HG03342 (cell line): ENCODE measurements at regions not wholly inside any gene's neighbourhood (a gene's known extent, or its start where the extent isn't known, plus 50 kb on each side); places are given as distances from the start of the nearest gene placed in this dataset.
A peak's percentile ranks its signal among the peaks of the same experiment; 100 is the strongest.

Experiments used
- ATAC-seq: cut with Tn5 transposase; IDR thresholded peaks from one replicate; pipeline ENCODE4 v1.9.1; 2021; ENCODE audit warnings: mild to moderate bottlenecking, moderate library complexity; ENCODE audit not compliant: unreplicated experiment

DNA sequence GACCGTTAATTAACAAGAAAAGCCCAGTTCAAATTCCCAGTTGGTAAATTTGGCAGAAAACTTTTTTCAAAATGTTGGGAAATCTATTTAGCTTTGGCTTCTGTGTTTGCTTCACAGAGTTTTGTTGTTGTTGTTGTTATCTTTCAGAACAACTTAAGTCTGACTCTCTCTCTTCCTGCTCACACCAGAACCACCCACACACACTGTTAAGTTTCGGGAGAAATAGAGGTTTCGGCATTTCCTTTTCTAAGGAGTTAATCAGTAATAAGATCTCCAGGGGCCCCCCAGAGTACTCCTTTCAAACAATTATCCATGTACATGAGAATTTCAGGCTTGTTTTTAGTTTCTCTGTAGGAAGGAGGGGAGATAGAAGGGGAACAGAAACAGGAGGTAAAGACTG lies 106.2 kb upstream of the PTCHD1 start:
- peak; percentile 50 for ATAC-seq

DNA sequence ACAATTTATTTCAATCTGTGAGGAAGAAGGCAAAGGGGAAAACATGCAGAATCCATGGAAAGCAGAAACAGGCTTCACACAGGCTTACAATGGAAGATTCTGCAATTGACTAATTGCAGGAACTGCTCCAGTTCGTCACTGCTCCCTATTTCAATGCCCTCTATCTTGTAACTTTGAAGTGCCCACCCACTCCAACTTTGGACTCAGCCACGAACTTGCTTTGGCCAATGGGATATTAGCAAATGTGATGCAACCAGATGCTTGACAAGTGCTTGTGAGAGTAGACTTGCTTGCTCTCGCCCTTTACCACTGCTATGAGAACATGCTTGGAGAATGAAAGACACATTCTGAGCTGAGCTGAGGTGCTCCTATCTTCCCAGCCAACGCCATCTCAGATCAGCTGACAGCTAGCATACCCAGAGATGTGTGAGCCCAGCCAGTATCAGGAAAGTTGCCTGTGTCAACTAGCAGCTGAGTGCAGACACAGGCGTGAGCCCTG lies 105.7 kb upstream of the PTCHD1 start:
- no peak for ATAC-seq

GRCh38 chrX:23235051-23235450 lies 99.6 kb upstream of the PTCHD1 start:
- no peak for ATAC-seq

DNA sequence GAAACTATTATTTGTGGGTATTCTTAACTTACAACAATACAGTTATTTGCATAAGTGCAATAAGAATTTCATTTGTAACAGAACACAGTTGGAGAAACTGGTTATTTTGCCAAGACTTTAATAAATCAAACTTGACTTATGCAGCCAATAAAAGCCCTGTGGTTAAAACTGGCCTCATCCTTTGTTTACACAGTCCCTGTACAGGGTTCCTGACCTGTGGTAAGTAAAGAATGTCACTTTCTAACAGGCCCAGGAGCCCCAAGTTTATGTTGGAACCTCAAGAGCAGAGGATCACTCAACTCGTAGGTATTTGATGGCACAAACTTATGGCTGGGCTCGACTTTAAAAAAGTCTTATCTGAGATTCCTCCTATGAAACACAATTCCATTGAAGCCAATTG lies 88.6 kb upstream of the PTCHD1 start:
- no peak for ATAC-seq

- no peak for ATAC-seq
These were observed 86.5 kb upstream of the PTCHD1 start for GRCh38 chrX:23248187-23248586.

DNA sequence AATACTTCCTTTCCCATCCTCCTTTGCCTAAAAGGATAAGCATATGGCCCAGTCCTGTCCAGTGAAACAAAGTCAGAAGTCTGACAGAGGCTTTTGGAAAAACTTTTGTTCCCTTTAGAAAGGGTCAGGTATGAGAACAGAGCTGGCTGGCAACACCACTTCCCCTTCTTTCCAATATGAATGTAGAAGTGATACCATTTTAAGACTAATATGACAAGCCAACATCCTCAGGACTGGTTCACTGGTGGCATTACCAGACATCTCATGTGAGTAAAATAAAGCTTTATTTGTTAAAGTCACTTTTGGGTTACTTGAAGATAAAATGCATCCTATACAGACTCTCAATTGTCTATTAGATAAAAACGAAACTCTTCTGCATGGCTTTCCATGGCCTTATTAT lies 83.6 kb upstream of the PTCHD1 start:
- ATAC-seq, result no peak

GRCh38 chrX:23263892-23264291 lies 70.8 kb upstream of the PTCHD1 start:
- ATAC-seq, result no peak

DNA sequence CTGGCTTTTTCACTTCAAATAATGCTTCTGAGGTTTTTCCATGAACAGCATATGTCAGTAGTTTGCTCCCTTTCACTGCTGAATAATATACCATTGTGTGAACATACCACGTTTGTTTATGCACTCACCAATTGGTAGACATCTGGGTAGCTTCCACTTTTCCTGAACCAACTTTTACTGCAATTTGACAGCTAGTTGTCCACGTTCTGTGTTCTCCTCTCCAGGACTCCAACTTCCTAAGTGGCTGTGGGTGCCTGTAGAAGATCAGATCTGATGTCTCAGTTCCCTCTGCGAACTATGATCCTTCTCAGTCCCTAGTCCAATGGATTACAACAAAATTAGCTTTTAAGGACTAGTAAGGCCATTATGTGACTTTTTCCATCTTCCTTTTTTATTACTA lies 64.7 kb upstream of the PTCHD1 start:
- no peak for ATAC-seq

DNA sequence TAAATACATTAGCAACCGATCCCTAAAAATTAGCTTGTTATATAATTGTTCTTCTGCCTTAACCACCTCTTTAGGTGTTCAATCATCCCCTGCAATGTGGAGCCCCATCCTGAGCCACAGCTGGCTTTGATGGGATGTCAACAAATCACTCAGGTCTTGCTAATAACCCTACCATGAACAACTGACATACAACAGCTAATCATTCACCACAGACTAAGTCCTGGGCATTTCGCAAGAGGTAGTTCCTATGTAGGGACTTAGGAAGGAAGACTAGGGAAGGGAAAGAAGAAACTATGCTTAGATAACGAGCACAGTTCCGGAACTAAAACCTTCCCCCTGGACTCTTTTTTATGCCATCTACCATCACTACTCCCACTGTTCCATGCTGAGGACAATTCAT lies 63.6 kb upstream of the PTCHD1 start:
- no peak for ATAC-seq

DNA sequence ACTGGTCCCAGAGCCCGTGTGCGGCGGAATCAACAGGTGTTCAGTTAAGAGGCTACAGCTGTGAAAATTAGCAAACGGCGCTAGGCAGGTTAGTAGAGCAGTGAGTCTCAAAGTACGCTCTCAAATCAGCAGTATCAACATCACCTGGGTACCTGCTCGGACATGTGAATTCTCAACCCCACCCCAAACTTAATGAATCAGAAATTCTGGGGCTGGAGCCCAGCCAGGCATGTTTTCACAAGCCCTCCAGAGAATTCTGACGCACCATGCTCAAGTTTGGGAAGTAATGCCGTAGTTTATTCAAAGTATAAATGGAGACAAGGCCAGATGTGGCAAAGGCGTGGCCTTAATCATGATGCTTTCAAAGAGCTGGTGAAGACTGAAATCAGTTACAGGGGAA lies 58.2 kb upstream of the PTCHD1 start:
- no peak for ATAC-seq
